ENCODE measurements at regions not wholly inside any gene's neighbourhood (a gene's known extent, or its start where the extent isn't known, plus 50 kb on each side); places are given as distances from the start of the nearest gene placed in this dataset.

DNA sequence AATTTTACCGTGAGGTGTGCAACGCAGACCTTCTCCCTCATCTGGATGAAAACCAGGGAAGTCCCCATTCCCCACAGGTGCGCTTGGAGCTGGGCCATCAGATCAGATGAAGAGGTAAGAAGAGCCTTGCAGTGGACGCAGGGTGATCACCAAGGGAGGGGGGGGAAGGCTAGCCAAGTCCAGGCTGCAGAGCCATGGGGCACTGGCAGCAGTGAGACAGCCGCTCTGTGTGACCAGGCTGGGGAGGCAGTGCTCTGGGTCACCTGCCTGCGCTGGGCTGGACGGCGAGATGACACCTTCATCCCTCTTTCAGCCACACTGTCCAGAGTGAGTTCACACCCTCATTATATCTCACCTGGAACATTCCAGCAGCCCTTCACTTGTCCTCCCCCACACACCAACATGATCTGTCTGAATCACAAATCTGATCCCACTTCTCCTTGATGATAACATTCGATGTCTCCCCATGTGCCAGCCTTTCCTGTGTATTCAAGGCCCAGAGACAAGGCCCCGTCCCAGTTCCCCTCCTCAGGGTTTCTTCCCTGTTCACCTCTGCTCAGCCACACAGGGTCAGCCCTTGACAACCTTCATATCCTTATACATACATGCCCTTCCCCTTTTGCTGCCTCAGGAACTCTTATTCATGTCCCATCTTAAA is 65.9 kb upstream of the VASH1 start:
- TF ChIP-seq SP1 (IDR thresholded peaks at IDR 0.05; ENCODE audit: low read depth) (no peak), EZH2 (IDR thresholded peaks at IDR 0.05) (no peak), EZH2phosphoT487 (IDR thresholded peaks at IDR 0.05; ENCODE audit: borderline replicate concordance) (no peak), EGR1 (IDR thresholded peaks at IDR 0.05; ENCODE audit: low read depth) (no peak), POLR2AphosphoS5 (IDR thresholded peaks at IDR 0.05; ENCODE audit: low read depth, low read length) (no peak)
- TF ChIP-seq, protein P1, sequence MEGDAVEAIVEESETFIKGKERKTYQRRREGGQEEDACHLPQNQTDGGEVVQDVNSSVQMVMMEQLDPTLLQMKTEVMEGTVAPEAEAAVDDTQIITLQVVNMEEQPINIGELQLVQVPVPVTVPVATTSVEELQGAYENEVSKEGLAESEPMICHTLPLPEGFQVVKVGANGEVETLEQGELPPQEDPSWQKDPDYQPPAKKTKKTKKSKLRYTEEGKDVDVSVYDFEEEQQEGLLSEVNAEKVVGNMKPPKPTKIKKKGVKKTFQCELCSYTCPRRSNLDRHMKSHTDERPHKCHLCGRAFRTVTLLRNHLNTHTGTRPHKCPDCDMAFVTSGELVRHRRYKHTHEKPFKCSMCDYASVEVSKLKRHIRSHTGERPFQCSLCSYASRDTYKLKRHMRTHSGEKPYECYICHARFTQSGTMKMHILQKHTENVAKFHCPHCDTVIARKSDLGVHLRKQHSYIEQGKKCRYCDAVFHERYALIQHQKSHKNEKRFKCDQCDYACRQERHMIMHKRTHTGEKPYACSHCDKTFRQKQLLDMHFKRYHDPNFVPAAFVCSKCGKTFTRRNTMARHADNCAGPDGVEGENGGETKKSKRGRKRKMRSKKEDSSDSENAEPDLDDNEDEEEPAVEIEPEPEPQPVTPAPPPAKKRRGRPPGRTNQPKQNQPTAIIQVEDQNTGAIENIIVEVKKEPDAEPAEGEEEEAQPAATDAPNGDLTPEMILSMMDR (IDR thresholded peaks at IDR 0.05 in 2 of 3, conservative IDR thresholded peaks at IDR 0.05 in 1 of 3; ENCODE audit: borderline replicate concordance in 1 of 3, insufficient read depth in 1 of 3, low read depth in 2 of 3, low read length in 2 of 3) = no peak
- TF ChIP-seq, protein P2, sequence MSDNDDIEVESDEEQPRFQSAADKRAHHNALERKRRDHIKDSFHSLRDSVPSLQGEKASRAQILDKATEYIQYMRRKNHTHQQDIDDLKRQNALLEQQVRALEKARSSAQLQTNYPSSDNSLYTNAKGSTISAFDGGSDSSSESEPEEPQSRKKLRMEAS (IDR thresholded peaks at IDR 0.05) = no peak
